HUES6 (cell line): ENCODE measurements at regions not wholly inside any gene's neighbourhood (a gene's known extent, or its start where the extent isn't known, plus 50 kb on each side); places are given as distances from the start of the nearest gene placed in this dataset.

Experiments used
- H3K27ac ChIP-seq: 2 replicates; pipeline ENCODE4 v1.7.0; 2013; ENCODE audit warnings: low read depth, mild to moderate bottlenecking, low read length, inconsistent platforms
- H3K27me3 ChIP-seq: 2 replicates; pipeline ENCODE4 v1.6.1; 2013; ENCODE audit warnings: low read length; ENCODE audit not compliant: control insufficient read depth, insufficient read depth
- H3K36me3 ChIP-seq: 2 replicates; pipeline ENCODE4 v1.6.1; 2013; ENCODE audit warnings: low read length; ENCODE audit not compliant: control insufficient read depth, insufficient read depth
- H3K4me1 ChIP-seq: 2 replicates; pipeline ENCODE4 v1.6.1; 2013; ENCODE audit warnings: low read length; ENCODE audit not compliant: control insufficient read depth, insufficient read depth
- H3K4me3 ChIP-seq: 2 replicates; pipeline ENCODE4 v1.5.1; 2013; ENCODE audit warnings: low read depth, low read length
- H3K9ac ChIP-seq: one replicate; pipeline ENCODE4 v1.6.1; 2013; ENCODE audit warnings: mild to moderate bottlenecking, low read length
- H3K9me3 ChIP-seq: 2 replicates; pipeline ENCODE4 v1.6.1; 2013; ENCODE audit warnings: low read depth, low read length; ENCODE audit not compliant: control insufficient read depth, insufficient read depth

GRCh38 chr15:95932676-95933075, 397.8 kb upstream of the NR2F2 start:
- H3K9ac ChIP-seq = no peak overlapping the region
- no peaks in the 10 kb centered on the region for H3K36me3 ChIP-seq
- H3K4me3 ChIP-seq = no peak overlapping the region
- no peaks in the 10 kb centered on the region for H3K9me3 ChIP-seq
- no peaks in the 10 kb centered on the region for H3K4me1 ChIP-seq
- no peaks in the 10 kb centered on the region for H3K27me3 ChIP-seq
- H3K27ac ChIP-seq = no peak overlapping the region

- Histone ChIP-seq H3K27ac (no peak overlapping the region), H3K4me1 (no peaks in the 10 kb centered on the region), H3K9me3 (no peaks in the 10 kb centered on the region), H3K27me3 (no peaks in the 10 kb centered on the region), H3K4me3 (no peak overlapping the region), H3K9ac (no peak overlapping the region), H3K36me3 (no peaks in the 10 kb centered on the region)
These were observed 394.6 kb upstream of the NR2F2 start for GRCh38 chr15:95935852-95936251.

- Histone ChIP-seq H3K4me3 (no peak overlapping the region), H3K27me3 (no peaks in the 10 kb centered on the region), H3K9me3 (no peaks in the 10 kb centered on the region), H3K36me3 (no peaks in the 10 kb centered on the region), H3K9ac (no peak overlapping the region), H3K27ac (no peak overlapping the region), H3K4me1 (no peaks in the 10 kb centered on the region)
These were observed 393.4 kb upstream of the NR2F2 start for GRCh38 chr15:95937128-95937528.

- H3K27me3 ChIP-seq = no peaks in the 10 kb centered on the region
- H3K36me3 ChIP-seq = no peaks in the 10 kb centered on the region
- H3K27ac ChIP-seq = no peak overlapping the region
- H3K4me3 ChIP-seq = no peak overlapping the region
- no peaks in the 10 kb centered on the region for H3K4me1 ChIP-seq
- H3K9ac ChIP-seq = no peak overlapping the region
- no peaks in the 10 kb centered on the region for H3K9me3 ChIP-seq
These were observed 390.0 kb upstream of the NR2F2 start for GRCh38 chr15:95940431-95940985.

- no peaks in the 10 kb centered on the region for H3K36me3 ChIP-seq
- H3K4me1 ChIP-seq = no peaks in the 10 kb centered on the region
- no peaks in the 10 kb centered on the region for H3K27me3 ChIP-seq
- H3K9ac ChIP-seq = no peak overlapping the region
- H3K4me3 ChIP-seq = no peak overlapping the region
- no peaks in the 10 kb centered on the region for H3K9me3 ChIP-seq
- H3K27ac ChIP-seq = no peak overlapping the region
These were observed 386.3 kb upstream of the NR2F2 start for GRCh38 chr15:95944193-95944592.

GRCh38 chr15:95944661-95945255, 385.7 kb upstream of the NR2F2 start:
- H3K4me1 ChIP-seq = no peaks in the 10 kb centered on the region
- no peak overlapping the region for H3K4me3 ChIP-seq
- H3K27me3 ChIP-seq = no peaks in the 10 kb centered on the region
- no peaks in the 10 kb centered on the region for H3K36me3 ChIP-seq
- no peak overlapping the region for H3K9ac ChIP-seq
- H3K9me3 ChIP-seq = no peaks in the 10 kb centered on the region
- no peak overlapping the region for H3K27ac ChIP-seq

GRCh38 chr15:95946241-95946640, 384.3 kb upstream of the NR2F2 start:
- no peaks in the 10 kb centered on the region for H3K4me1 ChIP-seq
- H3K4me3 ChIP-seq = no peak overlapping the region
- no peak overlapping the region for H3K9ac ChIP-seq
- H3K27ac ChIP-seq = no peak overlapping the region
- H3K9me3 ChIP-seq = no peaks in the 10 kb centered on the region
- H3K27me3 ChIP-seq = no peaks in the 10 kb centered on the region
- no peaks in the 10 kb centered on the region for H3K36me3 ChIP-seq

- Histone ChIP-seq H3K36me3 (no peaks in the 10 kb centered on the region), H3K27ac (no peak overlapping the region), H3K4me3 (no peak overlapping the region), H3K9me3 (no peaks in the 10 kb centered on the region), H3K4me1 (no peaks in the 10 kb centered on the region), H3K27me3 (no peaks in the 10 kb centered on the region), H3K9ac (no peak overlapping the region)
These were observed 383.6 kb upstream of the NR2F2 start for GRCh38 chr15:95946926-95947325.

- H3K4me1 ChIP-seq = no peaks in the 10 kb centered on the region
- H3K9ac ChIP-seq = no peak overlapping the region
- no peak overlapping the region for H3K4me3 ChIP-seq
- no peaks in the 10 kb centered on the region for H3K9me3 ChIP-seq
- H3K27ac ChIP-seq = no peak overlapping the region
- H3K36me3 ChIP-seq = no peaks in the 10 kb centered on the region
- no peaks in the 10 kb centered on the region for H3K27me3 ChIP-seq
These were observed 382.1 kb upstream of the NR2F2 start for GRCh38 chr15:95948411-95948810.

- Histone ChIP-seq H3K27me3 (no peaks in the 10 kb centered on the region), H3K9me3 (no peaks in the 10 kb centered on the region), H3K27ac (no peak overlapping the region), H3K4me3 (no peak overlapping the region), H3K9ac (no peak overlapping the region), H3K4me1 (no peaks in the 10 kb centered on the region), H3K36me3 (no peaks in the 10 kb centered on the region)
These were observed 377.5 kb upstream of the NR2F2 start for GRCh38 chr15:95953032-95953431.

GRCh38 chr15:95957861-95958260, 372.6 kb upstream of the NR2F2 start:
- no peaks in the 10 kb centered on the region for H3K4me1 ChIP-seq
- H3K27me3 ChIP-seq = no peaks in the 10 kb centered on the region
- H3K36me3 ChIP-seq = no peaks in the 10 kb centered on the region
- H3K4me3 ChIP-seq = no peak overlapping the region
- H3K9me3 ChIP-seq = no peaks in the 10 kb centered on the region
- H3K27ac ChIP-seq = no peak overlapping the region
- no peak overlapping the region for H3K9ac ChIP-seq
